Osteocyte (in vitro differentiated cells): ENCODE measurements at regions not wholly inside any gene's neighbourhood (a gene's known extent, or its start where the extent isn't known, plus 50 kb on each side); places are given as distances from the start of the nearest gene placed in this dataset.

Experiments
- DNase-seq: peaks from one replicate; pipeline ENCODE4 v3.0.0; 2021; ENCODE audit warnings: mixed read lengths; ENCODE audit not compliant: unreplicated experiment; ENCODE audit errors: extremely low spot score
- H3K27ac Mint-ChIP-seq: one replicate; pipeline ENCODE4 v1.8.0; 2021; ENCODE audit warnings: mild to moderate bottlenecking, mixed read lengths; ENCODE audit not compliant: unreplicated experiment
- H3K27me3 Mint-ChIP-seq: one replicate; pipeline ENCODE4 v1.8.0; 2021; ENCODE audit warnings: mixed read lengths; ENCODE audit not compliant: unreplicated experiment
- H3K36me3 Mint-ChIP-seq: one replicate; pipeline ENCODE4 v1.8.0; 2021; ENCODE audit warnings: mixed read lengths; ENCODE audit not compliant: unreplicated experiment
- H3K4me1 Mint-ChIP-seq: one replicate; pipeline ENCODE4 v1.8.0; 2021; ENCODE audit warnings: mixed read lengths; ENCODE audit not compliant: unreplicated experiment
- H3K4me3 Mint-ChIP-seq: one replicate; pipeline ENCODE4 v1.8.0; 2021; ENCODE audit warnings: mild to moderate bottlenecking, moderate library complexity, mixed read lengths; ENCODE audit not compliant: unreplicated experiment
- H3K9me3 Mint-ChIP-seq: one replicate; pipeline ENCODE4 v1.8.0; 2021; ENCODE audit warnings: mixed read lengths; ENCODE audit not compliant: unreplicated experiment
- CTCF ChIP-seq: fragments of 200-600 bp; sonication (generic); IDR thresholded peaks from 2 replicates; pipeline ENCODE4 v1.5.0; 2021; ENCODE audit warnings: antibody characterized with exemption, mild to moderate bottlenecking, moderate library complexity

GRCh38 chr6:4009486-4009885 lies 69.5 kb downstream of the FAM217A start:
- no peak overlapping the region for H3K4me3 Mint-ChIP-seq
- no peak for TF ChIP-seq CTCF

GRCh38 chr6:4010048-4010447 lies 68.9 kb downstream of the FAM217A start:
- Mint-ChIP-seq H3K4me1 (peaks cover 22% of the 10 kb centered on the region), H3K36me3 (peaks cover 25% of the 10 kb centered on the region), H3K27ac (no peak overlapping the region), H3K9me3 (peaks cover 7% of the 10 kb centered on the region), H3K4me3 (no peak overlapping the region), H3K27me3 (no peaks in the 10 kb centered on the region)
- TF ChIP-seq CTCF, result no peak
- DNase-seq, result no peak

More at GRCh38 chr6:4009486-4009885, 69.5 kb downstream of the FAM217A start:
- H3K9me3 Mint-ChIP-seq, result peaks cover 7% of the 10 kb centered on the region
- no peaks in the 10 kb centered on the region for H3K27me3 Mint-ChIP-seq
- H3K4me1 Mint-ChIP-seq, result peaks cover 20% of the 10 kb centered on the region
- DNase-seq, result no peak
- no peak overlapping the region for H3K27ac Mint-ChIP-seq
- peaks cover 21% of the 10 kb centered on the region for H3K36me3 Mint-ChIP-seq

- H3K9me3 Mint-ChIP-seq, result peaks cover 7% of the 10 kb centered on the region
- no peaks in the 10 kb centered on the region for H3K27me3 Mint-ChIP-seq
- no peak for DNase-seq
- peak overlapping the region; percentile 9 for H3K27ac Mint-ChIP-seq
- TF ChIP-seq CTCF, result no peak
- peaks cover 26% of the 10 kb centered on the region for H3K36me3 Mint-ChIP-seq
- no peak overlapping the region for H3K4me3 Mint-ChIP-seq
- peaks cover 27% of the 10 kb centered on the region for H3K4me1 Mint-ChIP-seq
Measured at GRCh38 chr6:4010689-4011090, 68.2 kb downstream of the FAM217A start.

- no peak overlapping the region for H3K4me3 Mint-ChIP-seq
- no peaks in the 10 kb centered on the region for H3K27me3 Mint-ChIP-seq
- H3K27ac Mint-ChIP-seq, result no peak overlapping the region
- no peak for DNase-seq
- H3K36me3 Mint-ChIP-seq, result peaks cover 26% of the 10 kb centered on the region
- peaks cover 7% of the 10 kb centered on the region for H3K9me3 Mint-ChIP-seq
- TF ChIP-seq CTCF, result no peak
- peaks cover 36% of the 10 kb centered on the region for H3K4me1 Mint-ChIP-seq
Measured at GRCh38 chr6:4012826-4013225, 66.1 kb downstream of the FAM217A start.

GRCh38 chr6:4017058-4017739 lies 61.7 kb downstream of the FAM217A start:
- peaks cover 22% of the 10 kb centered on the region for H3K36me3 Mint-ChIP-seq
- peaks cover 7% of the 10 kb centered on the region for H3K9me3 Mint-ChIP-seq
- no peak for DNase-seq
- peaks cover 47% of the 10 kb centered on the region for H3K4me1 Mint-ChIP-seq
- TF ChIP-seq CTCF, result no peak
- peak overlapping the region; percentile 96 for H3K4me3 Mint-ChIP-seq
- peak overlapping the region; percentile 99 for H3K27ac Mint-ChIP-seq
- no peaks in the 10 kb centered on the region for H3K27me3 Mint-ChIP-seq
